B cell (primary cell): ENCODE measurements at regions not wholly inside any gene's neighbourhood (a gene's known extent, or its start where the extent isn't known, plus 50 kb on each side); places are given as distances from the start of the nearest gene placed in this dataset.

Source experiments
- EZH2 ChIP-seq: IDR thresholded peaks from 2 replicates; pipeline ENCODE4 v1.6.1; 2012; ENCODE audit warnings: borderline replicate concordance, low read depth, mild to moderate bottlenecking, moderate library complexity, low read length; ENCODE audit not compliant: insufficient read depth, poor library complexity, severe bottlenecking
- TF ChIP-seq, protein P1 (sequence below): fragments of 200-600 bp; IDR thresholded peaks from one replicate; pipeline ENCODE4 v1.8.0; 2022; ENCODE audit warnings: antibody characterized with exemption, mild to moderate bottlenecking

DNA sequence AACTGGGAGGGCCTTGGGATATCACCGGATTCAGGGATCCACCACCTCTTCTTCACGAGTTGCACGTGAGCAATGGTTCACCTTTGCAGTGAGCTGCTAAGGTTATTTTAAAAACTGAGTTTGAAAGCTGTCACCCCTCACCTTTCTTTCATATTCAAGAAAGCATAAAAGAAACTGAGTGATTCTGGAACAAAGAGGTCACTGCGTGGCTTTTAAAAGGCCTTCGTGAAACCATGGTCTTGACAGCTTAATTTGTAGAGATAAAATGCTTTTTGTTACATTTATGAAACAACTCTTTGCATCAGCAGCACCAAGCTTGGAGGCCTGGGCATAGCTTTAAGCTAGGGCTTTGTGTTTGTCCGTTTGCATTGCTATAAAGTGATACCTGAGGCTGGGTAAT is 101.4 kb upstream of the NECTIN1 start:
- TF ChIP-seq EZH2 = no peak
- TF ChIP-seq, protein P1, sequence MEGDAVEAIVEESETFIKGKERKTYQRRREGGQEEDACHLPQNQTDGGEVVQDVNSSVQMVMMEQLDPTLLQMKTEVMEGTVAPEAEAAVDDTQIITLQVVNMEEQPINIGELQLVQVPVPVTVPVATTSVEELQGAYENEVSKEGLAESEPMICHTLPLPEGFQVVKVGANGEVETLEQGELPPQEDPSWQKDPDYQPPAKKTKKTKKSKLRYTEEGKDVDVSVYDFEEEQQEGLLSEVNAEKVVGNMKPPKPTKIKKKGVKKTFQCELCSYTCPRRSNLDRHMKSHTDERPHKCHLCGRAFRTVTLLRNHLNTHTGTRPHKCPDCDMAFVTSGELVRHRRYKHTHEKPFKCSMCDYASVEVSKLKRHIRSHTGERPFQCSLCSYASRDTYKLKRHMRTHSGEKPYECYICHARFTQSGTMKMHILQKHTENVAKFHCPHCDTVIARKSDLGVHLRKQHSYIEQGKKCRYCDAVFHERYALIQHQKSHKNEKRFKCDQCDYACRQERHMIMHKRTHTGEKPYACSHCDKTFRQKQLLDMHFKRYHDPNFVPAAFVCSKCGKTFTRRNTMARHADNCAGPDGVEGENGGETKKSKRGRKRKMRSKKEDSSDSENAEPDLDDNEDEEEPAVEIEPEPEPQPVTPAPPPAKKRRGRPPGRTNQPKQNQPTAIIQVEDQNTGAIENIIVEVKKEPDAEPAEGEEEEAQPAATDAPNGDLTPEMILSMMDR = no peak
